K562 (cell line): ENCODE measurements at regions not wholly inside any gene's neighbourhood (a gene's known extent, or its start where the extent isn't known, plus 50 kb on each side); places are given as distances from the start of the nearest gene placed in this dataset.

ENCODE experiments used
- EZH2 ChIP-seq: IDR thresholded peaks from 2 replicates; pipeline ENCODE4 v1.6.1; 2012; ENCODE audit warnings: low read depth, mild to moderate bottlenecking, inconsistent platforms, low read length, borderline replicate concordance
- MYNN ChIP-seq, 2 experiments: sonication (generic); formaldehyde crosslinking in 1 of 2; IDR thresholded peaks; 2 replicates each; pipeline versions ENCODE4 v1.5.0 to v1.6.1; 2016 to 2020; ENCODE audit warnings: antibody characterized with exemption in 1 of 2, missing genetic modification reagents in 1 of 2
- NR1H2 ChIP-seq: sonication (generic); formaldehyde crosslinking; IDR thresholded peaks from 2 replicates; pipeline ENCODE4 v1.4.0; 2020; ENCODE audit warnings: mild to moderate bottlenecking, missing genetic modification reagents
- NRF1 ChIP-seq, 2 experiments: fragments of 450-650 bp; IDR thresholded peaks in 1 of 2; conservative IDR thresholded peaks in 1 of 2; 2 replicates each; pipeline ENCODE4 v1.6.1; 2014; ENCODE audit warnings: mild to moderate bottlenecking in 2 of 2
- POLR2AphosphoS2 ChIP-seq: IDR thresholded peaks from 2 replicates; pipeline ENCODE4 v1.6.1; 2012; ENCODE audit warnings: low read length, improper control_type of control experiment
- POLR2AphosphoS5 ChIP-seq: IDR thresholded peaks from 2 replicates; pipeline ENCODE4 v1.6.1; 2011; ENCODE audit warnings: mild to moderate bottlenecking, low read depth, low read length, moderate library complexity; ENCODE audit not compliant: control insufficient read depth, insufficient read depth
- PRPF4 ChIP-seq: fragments of 200-400 bp; formaldehyde crosslinking; IDR thresholded peaks from one replicate; pipeline ENCODE4 v1.6.1; 2017; ENCODE audit warnings: low read length, low read depth, mild to moderate bottlenecking; ENCODE audit not compliant: insufficient read depth, poor library complexity, severe bottlenecking
- SRSF1 ChIP-seq: fragments of 200-400 bp; formaldehyde crosslinking; IDR thresholded peaks from 2 replicates; pipeline ENCODE4 v1.6.1; 2017; ENCODE audit warnings: mild to moderate bottlenecking, low read depth, low read length, moderate library complexity
- ZNF133 ChIP-seq: fragments of 250-450 bp; sonication (Bioruptor Pico); IDR thresholded peaks from 2 replicates; pipeline ENCODE4 v1.4.0; 2020; ENCODE audit warnings: mild to moderate bottlenecking
- ZNF274 ChIP-seq: IDR thresholded peaks from 2 replicates; pipeline ENCODE4 v1.6.1; 2011; ENCODE audit warnings: low read depth, mild to moderate bottlenecking, low read length, moderate library complexity, borderline replicate concordance
- TF ChIP-seq, protein P1 (sequence below): sonication (generic); formaldehyde crosslinking; IDR thresholded peaks from 2 replicates; pipeline ENCODE4 v1.8.0; 2022; ENCODE audit warnings: mild to moderate bottlenecking, low read depth, missing genetic modification reagents
- TF ChIP-seq, protein P2 (sequence below), 3 experiments: IDR thresholded peaks in 2 of 3; conservative IDR thresholded peaks in 1 of 3; 2 replicates each; pipeline ENCODE4 v1.5.1; 2011 to 2012; ENCODE audit warnings: low read length in 3 of 3, mild to moderate bottlenecking in 3 of 3, control low read depth in 2 of 3, improper control_type of control experiment in 1 of 3, inconsistent platforms in 1 of 3, low read depth in 1 of 3, mixed read lengths in 1 of 3, moderate library complexity in 1 of 3; ENCODE audit not compliant: insufficient read depth in 2 of 3
- TF ChIP-seq, protein P3 (sequence below), 2 experiments: fragments of 450-650 bp; formaldehyde crosslinking in 1 of 2; IDR thresholded peaks; 2 replicates each; pipeline versions ENCODE4 v1.4.0 to v1.6.1; 2014 to 2020; ENCODE audit warnings: mild to moderate bottlenecking in 2 of 2, borderline replicate concordance in 1 of 2, low read depth in 1 of 2
- TF ChIP-seq, protein P4 (sequence below): sonication (generic); formaldehyde crosslinking; IDR thresholded peaks from 2 replicates; pipeline ENCODE4 v1.9.0; 2022; ENCODE audit warnings: mild to moderate bottlenecking, missing genetic modification reagents

DNA sequence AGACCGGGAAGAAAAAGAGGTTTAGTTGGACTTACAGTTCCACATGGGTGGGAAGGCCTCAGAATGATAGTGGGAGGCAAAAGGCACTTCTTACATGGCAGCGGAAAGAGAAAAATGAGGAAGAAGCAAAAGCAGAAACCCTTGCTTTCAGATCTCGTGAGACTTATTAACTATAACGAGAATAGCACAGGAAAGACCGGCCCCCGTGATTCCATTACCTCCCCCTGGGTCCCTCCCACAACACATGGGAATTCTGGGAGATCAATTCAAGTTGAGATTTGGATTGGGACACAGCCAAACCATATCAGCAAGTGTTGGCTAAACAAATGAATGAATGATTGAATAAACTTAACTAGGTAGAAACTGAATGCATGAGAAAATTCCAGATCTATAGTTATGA, 85.3 kb upstream of the PARP11 start:
- TF ChIP-seq SRSF1 (no peak), POLR2AphosphoS2 (no peak), ZNF274 (no peak), ZNF133 (CRISPR knock-in tag) (no peak), PRPF4 (no peak), EZH2 (no peak), NR1H2 (no peak), POLR2AphosphoS5 (no peak), NRF1 (conservative IDR thresholded peaks at IDR 0.05 in 1 of 2, IDR thresholded peaks at IDR 0.05 in 1 of 2) (no peak), MYNN (IDR thresholded peaks at IDR 0.05) (no peak), MYNN (CRISPR knock-in tag; IDR thresholded peaks at IDR 0.05) (no peak)
- TF ChIP-seq, protein P1, sequence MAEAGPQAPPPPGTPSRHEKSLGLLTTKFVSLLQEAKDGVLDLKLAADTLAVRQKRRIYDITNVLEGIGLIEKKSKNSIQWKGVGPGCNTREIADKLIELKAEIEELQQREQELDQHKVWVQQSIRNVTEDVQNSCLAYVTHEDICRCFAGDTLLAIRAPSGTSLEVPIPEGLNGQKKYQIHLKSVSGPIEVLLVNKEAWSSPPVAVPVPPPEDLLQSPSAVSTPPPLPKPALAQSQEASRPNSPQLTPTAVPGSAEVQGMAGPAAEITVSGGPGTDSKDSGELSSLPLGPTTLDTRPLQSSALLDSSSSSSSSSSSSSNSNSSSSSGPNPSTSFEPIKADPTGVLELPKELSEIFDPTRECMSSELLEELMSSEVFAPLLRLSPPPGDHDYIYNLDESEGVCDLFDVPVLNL (CRISPR knock-in tag) = no peak
- TF ChIP-seq, protein P2, sequence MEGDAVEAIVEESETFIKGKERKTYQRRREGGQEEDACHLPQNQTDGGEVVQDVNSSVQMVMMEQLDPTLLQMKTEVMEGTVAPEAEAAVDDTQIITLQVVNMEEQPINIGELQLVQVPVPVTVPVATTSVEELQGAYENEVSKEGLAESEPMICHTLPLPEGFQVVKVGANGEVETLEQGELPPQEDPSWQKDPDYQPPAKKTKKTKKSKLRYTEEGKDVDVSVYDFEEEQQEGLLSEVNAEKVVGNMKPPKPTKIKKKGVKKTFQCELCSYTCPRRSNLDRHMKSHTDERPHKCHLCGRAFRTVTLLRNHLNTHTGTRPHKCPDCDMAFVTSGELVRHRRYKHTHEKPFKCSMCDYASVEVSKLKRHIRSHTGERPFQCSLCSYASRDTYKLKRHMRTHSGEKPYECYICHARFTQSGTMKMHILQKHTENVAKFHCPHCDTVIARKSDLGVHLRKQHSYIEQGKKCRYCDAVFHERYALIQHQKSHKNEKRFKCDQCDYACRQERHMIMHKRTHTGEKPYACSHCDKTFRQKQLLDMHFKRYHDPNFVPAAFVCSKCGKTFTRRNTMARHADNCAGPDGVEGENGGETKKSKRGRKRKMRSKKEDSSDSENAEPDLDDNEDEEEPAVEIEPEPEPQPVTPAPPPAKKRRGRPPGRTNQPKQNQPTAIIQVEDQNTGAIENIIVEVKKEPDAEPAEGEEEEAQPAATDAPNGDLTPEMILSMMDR (IDR thresholded peaks at IDR 0.05 in 2 of 3, conservative IDR thresholded peaks at IDR 0.05 in 1 of 3; ENCODE audit: insufficient read depth in 2 of 3, low read depth in 1 of 3, low read length in 3 of 3) = no peak
- TF ChIP-seq, protein P3, sequence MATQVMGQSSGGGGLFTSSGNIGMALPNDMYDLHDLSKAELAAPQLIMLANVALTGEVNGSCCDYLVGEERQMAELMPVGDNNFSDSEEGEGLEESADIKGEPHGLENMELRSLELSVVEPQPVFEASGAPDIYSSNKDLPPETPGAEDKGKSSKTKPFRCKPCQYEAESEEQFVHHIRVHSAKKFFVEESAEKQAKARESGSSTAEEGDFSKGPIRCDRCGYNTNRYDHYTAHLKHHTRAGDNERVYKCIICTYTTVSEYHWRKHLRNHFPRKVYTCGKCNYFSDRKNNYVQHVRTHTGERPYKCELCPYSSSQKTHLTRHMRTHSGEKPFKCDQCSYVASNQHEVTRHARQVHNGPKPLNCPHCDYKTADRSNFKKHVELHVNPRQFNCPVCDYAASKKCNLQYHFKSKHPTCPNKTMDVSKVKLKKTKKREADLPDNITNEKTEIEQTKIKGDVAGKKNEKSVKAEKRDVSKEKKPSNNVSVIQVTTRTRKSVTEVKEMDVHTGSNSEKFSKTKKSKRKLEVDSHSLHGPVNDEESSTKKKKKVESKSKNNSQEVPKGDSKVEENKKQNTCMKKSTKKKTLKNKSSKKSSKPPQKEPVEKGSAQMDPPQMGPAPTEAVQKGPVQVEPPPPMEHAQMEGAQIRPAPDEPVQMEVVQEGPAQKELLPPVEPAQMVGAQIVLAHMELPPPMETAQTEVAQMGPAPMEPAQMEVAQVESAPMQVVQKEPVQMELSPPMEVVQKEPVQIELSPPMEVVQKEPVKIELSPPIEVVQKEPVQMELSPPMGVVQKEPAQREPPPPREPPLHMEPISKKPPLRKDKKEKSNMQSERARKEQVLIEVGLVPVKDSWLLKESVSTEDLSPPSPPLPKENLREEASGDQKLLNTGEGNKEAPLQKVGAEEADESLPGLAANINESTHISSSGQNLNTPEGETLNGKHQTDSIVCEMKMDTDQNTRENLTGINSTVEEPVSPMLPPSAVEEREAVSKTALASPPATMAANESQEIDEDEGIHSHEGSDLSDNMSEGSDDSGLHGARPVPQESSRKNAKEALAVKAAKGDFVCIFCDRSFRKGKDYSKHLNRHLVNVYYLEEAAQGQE (IDR thresholded peaks at IDR 0.05; ENCODE audit: borderline replicate concordance) = no peak
- TF ChIP-seq, protein P3 (CRISPR knock-in tag; IDR thresholded peaks at IDR 0.05; ENCODE audit: low read depth) = no peak
- TF ChIP-seq, protein P4, sequence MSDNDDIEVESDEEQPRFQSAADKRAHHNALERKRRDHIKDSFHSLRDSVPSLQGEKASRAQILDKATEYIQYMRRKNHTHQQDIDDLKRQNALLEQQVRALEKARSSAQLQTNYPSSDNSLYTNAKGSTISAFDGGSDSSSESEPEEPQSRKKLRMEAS (CRISPR knock-in tag) = no peak
